AG20443 (cell line): ENCODE measurements at regions not wholly inside any gene's neighbourhood (a gene's known extent, or its start where the extent isn't known, plus 50 kb on each side); places are given as distances from the start of the nearest gene placed in this dataset.

Experiments used
- DNase-seq: peaks from one replicate; pipeline ENCODE4 v3.0.0; 2012; ENCODE audit warnings: low spot score, mixed read lengths

DNA sequence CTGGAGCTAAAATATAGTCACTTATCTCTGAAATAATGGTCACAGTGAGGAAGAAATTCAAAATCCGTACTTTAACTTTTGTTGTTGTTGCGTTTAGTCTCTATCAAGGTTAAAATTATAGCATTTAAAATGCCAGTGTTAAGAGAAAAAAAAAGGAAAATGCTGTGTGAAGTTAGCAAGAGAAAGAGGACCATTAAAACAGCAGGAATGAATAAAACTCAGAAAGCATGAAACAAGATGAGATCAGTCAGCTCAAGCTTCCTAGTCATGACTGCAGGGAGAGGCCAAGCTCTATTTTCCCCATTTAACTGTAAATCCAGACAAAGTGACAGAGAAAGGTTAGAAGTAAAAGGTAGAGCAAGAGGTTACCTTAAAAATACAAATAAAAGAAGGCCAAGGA lies 281.7 kb upstream of the ATP5MC3 start:
- DNase-seq, result no peak

DNA sequence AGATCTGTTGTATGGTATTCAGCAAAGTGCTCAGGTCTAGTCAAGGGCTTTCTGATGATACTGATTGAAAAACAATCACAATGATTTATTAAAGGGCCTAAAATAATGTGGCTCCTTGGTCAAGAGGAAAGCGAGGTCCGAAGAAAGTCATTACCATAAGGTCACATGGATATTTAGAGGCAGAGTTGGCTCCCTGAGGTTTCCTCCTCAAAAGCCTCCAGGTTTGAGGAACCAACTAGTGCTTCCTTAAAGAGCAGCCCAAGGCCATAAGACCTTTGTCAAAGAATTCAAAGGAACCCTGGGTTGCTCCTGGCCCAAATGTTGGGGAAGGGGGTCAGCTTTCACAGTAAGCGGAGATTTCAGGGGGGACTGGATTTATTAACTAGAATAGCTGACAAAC lies 280.7 kb upstream of the ATP5MC3 start:
- DNase-seq, result no peak

DNA sequence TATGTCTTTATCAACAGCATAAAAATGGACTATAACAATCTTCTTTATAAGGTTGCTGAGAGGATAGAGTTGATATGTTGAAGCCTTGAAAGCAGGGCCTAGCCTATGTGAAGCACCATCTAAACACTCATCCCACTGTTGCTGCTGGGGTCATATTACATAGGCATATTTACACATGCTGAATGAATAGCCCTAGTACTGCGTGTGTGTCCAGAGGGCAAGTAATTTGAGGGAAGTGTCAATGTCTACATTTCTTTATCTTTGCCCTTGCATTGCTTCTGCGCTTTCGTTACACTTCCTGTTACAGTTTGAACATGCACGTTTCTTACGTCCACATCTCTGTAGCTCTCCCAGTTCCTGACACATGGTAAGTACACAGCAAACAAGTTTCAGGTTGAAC lies 280.3 kb upstream of the ATP5MC3 start:
- no peak for DNase-seq

DNA sequence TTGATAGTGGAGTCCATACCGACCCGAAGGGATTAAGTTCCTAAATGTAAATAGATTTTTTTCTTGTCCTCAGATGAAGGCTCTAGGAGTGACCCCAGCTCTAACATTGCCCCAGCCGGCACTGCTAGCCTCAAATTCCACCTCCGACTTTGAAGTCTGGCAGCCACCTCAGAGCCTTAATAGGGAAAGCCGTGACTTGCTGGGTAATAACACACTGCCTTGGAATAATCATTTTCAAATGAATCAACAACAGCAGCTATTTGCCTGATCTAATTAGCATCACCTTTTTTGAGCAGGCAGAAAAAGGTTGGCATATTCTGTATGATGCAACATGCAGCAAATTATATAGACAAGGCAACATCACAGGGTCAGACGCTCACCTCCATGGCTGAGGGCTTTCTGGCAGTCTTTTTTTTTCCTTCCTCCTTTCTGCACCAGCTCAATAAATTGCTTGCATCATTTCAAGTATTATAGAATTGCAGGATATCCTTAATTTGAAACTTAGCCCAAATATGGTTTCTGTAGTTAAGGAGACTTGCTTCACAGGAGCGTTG lies 276.5 kb upstream of the ATP5MC3 start:
- DNase-seq, result no peak

DNA sequence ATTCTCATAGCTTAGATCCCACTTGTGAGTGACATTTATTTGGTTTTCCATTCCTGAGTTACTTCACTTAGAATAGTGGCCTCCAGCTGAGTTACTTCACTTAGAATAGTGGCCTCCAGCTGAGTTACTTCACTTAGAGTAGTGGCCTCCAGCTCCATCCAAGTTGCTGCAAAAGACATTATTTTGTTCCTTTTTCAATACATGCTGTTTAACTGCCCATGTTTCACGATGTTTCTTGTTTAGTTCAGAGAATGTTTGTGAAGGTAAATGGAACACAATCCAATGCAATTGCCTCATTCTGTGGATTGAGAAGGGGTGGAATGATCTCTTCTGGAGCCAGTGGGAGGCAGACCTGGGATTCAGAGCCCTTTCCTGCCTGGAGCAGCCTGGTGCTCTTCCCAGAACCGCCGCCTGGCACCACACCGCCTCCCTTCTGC lies 273.5 kb upstream of the ATP5MC3 start:
- no peak for DNase-seq

DNA sequence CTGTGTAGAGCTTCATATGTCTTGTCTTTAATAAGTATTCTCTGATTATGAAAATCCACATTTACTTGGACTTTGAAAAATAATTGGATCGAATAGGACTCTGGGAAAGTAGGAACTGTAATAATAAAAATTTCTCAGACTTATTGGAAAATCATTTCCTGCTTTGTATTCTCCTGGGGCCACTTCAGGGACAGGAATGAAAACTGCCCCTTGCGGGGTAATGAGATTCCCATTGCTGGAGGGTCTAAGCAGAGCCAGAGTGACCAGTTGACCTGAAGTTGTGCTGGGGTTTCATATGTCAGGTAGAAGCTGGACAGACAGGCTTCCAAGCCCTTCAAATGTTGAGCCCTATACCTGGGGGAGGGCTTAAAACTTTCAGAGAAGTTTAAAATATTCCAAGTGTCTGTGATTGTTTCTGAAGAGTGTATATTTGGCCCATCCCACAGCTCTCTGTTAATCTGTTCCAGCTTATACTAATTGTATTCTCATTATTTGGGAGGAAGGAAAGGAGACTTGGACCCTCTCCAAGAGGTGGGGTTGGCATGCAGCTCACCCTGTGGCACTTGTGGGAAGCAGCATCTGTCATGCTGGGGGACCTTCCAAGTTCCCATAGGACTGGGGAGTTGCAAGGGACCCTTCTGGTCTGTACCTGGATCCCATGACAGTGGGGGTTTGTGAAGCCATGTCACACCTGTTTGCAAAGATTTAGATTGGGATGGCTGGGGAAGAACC lies 268.7 kb upstream of the ATP5MC3 start:
- no peak for DNase-seq

DNA sequence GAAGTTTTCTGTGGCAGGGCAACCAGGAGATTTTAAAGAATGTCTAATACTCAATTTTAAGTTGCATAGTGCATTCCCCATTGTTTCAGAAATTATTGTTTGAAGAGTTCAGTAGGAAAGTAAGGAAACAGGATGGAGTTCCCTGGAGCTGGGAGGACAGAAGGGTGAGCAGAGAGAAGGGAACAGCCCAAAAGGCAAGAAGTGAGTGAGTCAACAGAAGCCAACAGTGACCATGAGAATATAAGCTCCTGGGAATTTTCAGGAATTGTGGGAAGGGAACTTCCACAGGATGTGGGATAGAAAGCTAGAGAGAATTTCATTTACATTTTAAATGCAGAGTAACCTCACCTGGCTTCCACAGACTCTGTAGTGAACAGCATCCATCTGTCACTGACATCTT lies 268.1 kb upstream of the ATP5MC3 start:
- no peak for DNase-seq

DNA sequence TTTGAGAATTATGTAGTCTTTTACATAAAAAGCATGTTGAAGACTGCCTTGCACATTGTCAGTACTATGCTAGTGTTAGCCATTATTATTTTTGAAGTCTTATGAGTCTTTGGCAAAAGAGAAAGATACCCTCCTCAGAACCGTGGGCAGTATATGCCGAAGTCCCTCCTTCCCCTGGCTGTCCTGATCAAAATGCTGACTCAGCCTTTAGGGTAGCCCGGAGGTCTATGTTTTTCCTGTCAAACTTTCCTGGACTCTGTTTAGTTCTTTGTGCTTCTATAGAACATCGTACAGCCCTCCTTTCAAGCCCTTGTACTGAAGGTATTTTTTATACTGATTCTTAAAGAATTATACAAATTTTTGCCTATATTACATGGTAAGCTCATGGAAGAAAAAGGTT lies 264.7 kb upstream of the ATP5MC3 start:
- DNase-seq, result no peak

DNA sequence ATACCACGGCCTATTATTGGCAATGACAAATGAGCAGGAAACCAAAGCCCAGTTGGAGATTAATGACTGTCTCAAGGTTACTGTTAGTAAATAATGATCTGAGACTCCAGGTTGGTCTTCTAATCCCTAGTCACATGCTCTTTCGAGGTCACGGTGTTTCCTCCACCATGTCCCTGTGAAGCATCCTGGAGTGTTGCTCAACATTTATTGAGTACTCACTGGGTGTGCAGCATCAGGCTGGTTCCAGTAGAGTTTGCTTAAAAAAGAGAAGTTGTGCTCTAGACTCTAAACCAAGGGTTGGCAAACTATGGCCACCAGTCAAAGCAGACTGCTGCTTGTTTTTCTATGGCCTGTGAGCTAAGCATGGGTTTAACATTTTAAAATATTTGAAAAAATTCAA lies 263.8 kb upstream of the ATP5MC3 start:
- no peak for DNase-seq

DNA sequence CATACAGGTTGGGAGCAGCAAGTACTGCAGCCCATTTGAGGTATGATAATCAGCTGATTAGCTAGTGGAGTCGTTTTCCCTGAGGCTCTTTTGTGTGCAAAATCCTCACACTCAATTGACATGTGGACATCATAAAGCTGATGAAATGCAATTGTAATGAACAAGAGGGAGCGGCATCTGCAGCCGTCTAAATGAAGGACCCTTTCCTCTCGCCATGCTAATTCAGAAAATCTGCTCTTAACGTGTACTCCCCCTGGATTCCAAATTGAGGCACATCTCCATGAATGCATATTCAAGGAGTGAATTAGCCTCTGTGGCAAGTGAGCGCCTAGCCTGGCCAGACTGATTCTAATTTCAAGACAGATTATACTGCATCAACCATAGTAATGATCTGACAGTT lies 260.9 kb upstream of the ATP5MC3 start:
- no peak for DNase-seq

DNA sequence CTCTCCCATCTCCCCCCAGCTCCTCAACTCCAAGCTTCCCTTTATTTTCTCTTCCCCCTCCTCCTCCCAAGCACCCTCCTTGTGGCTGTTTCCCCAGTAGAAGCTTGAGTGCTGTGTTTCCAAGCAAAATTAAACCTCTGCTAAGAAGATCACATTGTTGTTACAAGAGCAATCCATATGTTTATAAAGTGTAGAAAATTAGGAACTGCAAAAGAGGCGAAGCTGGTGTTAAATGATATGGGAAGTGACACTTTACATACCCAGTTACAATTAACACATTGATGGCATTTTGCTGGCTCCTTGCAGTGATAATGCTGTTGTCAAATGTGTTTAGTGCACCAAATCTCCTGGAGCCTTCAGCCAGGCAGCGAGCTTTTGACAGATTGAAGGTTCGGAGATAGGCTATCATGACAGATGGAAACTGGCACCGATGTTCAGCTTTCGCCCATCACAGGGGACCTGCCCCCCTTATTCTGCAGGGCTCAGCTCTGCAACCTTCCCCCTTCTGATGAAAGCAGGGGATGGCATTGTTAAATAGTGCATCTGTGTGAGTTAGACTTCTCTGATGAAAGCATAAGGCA lies 259.8 kb upstream of the ATP5MC3 start:
- no peak for DNase-seq

DNA sequence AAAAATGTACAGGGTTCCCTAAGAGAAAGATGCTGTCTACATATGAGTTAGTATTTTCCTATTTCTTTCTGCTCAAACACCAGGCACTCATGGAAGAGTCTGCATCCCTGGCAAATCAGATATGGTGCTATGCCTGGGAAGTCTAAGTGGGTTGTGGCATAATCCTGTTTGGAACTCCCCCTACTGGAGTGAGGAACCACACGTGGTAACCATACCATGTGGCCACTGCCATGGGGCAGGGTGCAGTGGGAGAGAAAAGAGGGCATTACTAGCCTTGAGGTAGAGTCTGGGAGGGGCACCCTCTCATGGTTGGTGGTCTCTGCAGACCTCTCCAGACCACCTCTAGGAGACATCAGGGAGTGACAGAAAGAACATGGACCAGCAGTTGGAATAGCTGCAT lies 257.9 kb upstream of the ATP5MC3 start:
- no peak for DNase-seq

DNA sequence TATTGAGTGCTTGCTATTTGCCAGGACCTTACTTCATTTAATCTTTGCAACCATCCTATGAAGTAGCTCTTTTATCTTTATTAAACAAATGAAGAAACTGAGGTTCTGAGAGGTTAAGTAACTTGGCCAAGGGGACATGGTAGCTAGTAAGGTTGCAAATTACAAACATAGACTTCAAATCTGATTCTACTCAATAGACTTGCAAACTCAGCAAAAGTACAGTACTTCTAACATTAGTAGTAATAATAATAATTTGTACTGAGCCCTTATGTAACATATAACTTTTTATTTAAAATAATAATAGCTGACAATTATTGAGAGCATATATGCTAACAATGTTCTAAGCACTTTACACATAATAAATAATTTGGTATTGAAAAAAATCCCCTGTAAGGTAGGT lies 255.7 kb upstream of the ATP5MC3 start:
- DNase-seq, result no peak

DNA sequence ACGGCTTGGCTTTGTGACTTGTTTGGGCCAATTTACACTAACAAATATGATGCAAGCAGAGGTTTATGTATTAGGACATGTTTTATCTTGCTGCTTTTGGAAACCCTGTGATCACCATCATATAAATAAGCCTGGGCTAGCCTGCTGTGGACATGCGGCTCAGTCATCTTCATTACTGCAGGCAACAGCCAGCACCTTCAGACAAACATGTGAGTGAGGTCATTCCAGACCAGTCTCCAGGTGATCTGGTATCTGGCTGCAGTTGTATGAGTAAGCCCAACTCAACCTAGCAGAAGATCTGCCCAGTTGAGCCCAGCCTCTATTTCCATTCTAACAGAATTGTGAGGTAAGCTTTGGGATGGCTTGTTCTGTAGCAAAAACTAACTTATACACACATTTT lies 254.6 kb upstream of the ATP5MC3 start:
- no peak for DNase-seq

DNA sequence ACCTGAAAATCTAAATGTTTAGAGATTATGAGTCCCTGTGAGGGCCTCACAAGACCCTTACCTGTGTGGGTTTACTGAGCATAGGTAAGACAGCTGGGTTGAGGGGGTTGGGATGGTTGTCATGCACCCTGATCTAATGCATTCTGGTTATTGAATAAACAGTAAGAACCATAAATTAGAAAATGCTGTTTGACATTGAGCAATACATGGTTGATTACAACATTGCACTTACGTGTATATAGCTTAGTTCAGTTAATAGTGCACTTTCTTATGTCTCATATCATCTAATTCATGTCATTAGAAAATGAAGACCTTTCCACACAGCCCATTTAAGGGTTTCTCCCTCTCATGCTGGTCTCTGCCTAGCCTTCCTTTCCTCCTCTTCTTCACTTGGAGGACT lies 253.5 kb upstream of the ATP5MC3 start:
- no peak for DNase-seq

DNA sequence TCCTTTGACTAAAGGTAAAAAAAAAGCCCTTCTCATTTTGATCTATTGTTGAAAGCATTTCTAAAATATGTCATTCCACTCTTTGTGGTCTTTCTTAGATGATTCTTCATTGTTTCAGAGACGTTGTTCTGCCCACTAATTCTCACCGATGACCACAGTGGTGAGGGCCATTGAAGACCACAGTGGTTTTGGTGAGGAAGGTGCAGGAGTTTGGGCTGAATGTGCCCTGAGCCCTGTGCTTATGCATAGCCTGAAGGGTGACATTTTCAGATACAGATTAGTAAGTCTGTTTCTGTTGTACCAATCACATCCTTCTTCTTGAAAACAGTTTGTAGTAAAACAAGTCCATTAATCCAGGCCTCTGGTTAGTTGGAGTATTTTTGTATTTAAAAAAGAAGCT lies 251.3 kb upstream of the ATP5MC3 start:
- DNase-seq, result no peak

DNA sequence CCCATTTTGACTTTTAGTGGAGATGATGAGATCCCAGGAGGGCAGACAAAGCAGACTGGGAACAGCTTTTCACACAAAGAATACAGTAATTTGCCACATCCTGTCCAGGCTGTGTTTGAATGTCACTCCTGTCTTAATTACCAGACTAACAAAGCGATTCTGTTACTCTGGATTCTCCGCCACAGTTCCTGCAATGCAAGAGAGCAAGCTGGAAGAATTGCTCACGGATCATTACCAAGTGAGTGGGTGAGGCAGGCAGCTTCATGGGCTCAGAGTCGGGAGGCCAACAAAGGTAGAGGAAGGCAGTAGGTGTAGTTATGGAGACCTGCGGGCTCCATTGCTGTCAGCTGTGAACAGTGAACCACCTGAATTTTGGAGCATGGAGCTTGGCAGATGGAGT lies 250.5 kb upstream of the ATP5MC3 start:
- DNase-seq, result no peak

DNA sequence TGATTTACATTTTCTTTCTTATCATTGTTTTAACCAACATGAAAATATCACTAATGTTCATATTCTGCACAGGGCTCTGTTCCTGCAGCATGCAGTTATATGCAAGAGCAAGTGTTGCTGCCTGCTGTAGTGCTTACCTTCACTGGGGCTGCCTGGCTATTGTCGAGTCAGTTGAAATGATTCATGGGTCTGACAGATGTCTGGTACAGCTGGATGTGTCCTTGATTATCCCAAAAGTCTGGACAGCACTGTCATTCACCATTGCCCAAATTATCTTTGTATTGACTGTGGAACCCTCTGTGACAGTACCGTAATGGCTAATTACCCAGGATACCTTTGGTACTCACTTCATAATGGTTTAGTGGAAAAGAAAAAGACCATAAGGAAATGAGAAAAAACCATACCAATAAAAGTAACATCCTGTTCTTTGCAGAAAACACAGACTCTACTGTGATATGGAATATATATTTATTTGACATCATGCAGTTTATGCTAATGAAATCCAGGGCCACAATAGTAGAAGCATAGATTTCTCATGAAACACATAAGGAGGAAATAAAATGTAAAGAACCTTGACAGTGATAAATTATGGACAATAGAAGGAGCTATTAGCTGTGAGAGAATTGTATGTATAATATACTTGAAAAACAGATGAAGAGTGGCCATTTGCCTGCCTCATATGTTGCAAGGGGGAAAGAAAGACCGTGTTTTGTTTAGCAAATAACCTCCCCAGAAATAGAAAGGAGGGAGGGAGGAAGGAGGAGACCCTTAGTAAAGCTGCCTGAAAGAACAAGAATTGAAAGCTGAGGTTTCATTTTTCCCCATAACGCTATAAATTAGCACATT lies 249.8 kb upstream of the ATP5MC3 start:
- DNase-seq, result no peak

DNA sequence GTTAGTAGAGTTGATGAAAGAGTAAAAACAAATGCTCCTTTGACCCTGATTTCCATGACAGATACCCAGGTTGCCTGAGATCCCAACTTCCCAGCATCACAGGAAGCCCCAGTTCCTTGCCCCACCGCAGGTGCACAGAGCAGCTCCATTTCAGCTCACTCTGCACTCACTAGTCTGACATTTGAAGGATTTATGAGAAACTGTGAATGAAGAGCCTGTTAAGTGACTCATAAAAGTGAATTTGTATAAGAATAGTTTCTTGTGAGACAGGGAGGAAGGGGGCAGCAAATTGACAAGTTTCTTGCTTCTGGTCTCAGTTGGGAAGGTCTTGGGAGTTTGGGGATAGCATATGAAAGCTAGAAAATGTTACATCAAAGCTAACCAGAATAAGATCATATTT lies 248.7 kb upstream of the ATP5MC3 start:
- DNase-seq, result no peak

DNA sequence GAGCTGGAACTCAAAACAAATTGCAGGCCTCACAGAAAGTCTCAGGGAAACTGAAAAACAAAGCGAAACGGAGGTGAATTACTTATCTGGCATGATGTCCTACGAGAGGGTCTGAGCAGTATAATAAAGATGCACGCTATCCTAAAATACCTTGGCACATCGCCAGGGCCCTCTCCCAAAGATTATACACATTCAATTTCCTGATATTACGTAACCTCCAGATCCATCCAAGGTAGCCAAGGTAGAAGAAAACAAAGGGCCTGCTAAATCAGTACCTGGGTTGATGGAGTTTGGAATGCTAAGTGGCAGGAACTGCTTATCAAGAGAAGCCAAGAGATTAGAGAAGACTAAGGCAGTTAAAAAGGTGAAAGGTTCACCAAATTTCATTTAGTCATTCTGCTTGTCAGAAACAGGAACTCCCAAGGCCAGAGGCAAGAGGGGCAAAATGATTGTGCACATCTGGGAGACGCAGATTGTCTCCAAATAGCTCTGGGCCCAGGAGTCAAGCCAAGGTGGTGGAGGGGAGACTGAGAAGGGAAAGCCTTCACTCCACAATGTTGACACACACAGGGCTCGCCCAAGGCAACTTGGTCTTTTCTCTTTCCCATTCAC lies 236.8 kb upstream of the ATP5MC3 start:
- DNase-seq, result no peak

DNA sequence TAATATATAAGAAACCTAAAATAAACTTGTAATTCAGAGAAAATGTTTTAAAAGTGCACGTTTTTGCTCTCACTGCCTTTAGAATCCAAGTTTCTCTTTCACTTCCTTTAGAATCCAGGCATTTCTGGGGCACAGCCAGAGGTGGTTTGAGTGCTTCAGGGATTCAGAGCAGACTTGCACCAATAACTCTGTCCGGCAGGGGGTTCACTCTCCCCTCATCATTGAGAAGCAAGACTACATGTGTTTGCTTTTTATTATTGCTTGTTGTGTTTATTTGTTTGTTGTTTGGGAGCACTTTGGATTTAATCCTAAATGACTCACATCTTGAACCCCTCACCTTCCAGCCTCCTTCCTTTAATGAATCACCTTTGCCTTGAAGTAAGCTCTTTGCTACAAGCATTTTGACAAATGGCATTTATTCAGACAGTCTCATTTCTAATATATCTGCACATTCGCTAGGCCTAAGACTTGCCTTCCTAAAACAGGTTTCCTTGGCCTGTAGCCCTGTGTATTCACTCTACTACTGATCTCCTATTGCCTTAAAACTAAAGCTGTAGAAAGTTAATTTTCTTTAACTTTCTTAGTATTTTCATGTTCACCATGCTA lies 233.5 kb upstream of the ATP5MC3 start:
- DNase-seq, result peak; percentile 81
